ENCODE measurements at regions not wholly inside any gene's neighbourhood (a gene's known extent, or its start where the extent isn't known, plus 50 kb on each side); places are given as distances from the start of the nearest gene placed in this dataset.

DNA sequence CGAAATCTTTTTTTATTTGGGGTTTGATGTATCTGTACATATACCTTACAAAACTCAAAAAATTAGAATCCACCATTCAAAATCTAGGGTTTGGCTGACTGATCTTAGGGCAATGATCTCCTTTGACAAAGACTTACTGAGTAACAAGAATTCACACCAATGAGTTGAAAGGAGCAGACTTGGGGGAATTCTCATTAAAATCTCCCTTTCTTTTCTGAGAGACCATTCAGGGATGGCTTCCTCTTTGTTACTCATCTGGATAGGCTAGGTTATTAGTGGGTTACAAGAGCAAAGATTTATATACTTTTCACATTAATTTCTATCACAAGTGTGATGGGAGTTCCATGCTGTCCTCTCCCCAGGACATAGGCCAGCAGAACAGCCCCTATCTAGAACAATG, 661.0 kb downstream of the KCTD16 start:
- ATAC-seq, result no peak
- TF ChIP-seq SNAI2 (CRISPR knock-in tag; IDR thresholded peaks at IDR 0.05), result no peak
- no peak for TF ChIP-seq ZNF70 (CRISPR knock-in tag; IDR thresholded peaks at IDR 0.05)
- TF ChIP-seq OSR1 (CRISPR knock-in tag; IDR thresholded peaks at IDR 0.05), result no peak
- TF ChIP-seq ESRRG (CRISPR knock-in tag; IDR thresholded peaks at IDR 0.05), result no peak
- TF ChIP-seq PPARA (CRISPR knock-in tag; IDR thresholded peaks at IDR 0.05; ENCODE audit: borderline replicate concordance), result no peak
- no peak for TF ChIP-seq ZNF565 (CRISPR knock-in tag; conservative IDR thresholded peaks at IDR 0.05; ENCODE audit: low read depth)
- no peak for TF ChIP-seq ZFP30 (CRISPR knock-in tag; IDR thresholded peaks at IDR 0.05)
- TF ChIP-seq ISL1 (CRISPR knock-in tag; IDR thresholded peaks at IDR 0.05), result no peak

DNA sequence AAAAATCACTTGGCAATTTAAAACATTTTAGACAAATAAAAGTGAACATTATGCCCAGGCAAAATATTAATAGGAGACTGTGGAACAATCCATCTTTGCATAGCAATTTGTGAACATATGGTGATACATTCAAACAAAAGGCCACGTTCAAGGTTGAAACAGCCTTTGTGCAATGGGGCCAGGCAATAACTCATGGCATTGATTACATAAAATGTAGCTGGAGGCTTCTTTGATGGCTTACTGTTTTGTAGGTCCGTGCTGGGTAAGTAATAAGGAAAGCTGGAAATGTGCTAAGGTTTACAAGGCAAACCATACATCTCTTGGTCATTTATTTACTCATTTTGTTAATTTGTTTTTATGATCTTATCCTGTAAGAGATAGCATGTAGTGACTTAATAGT, 651.8 kb downstream of the KCTD16 start:
- no peak for TF ChIP-seq ZFP30 (CRISPR knock-in tag; IDR thresholded peaks at IDR 0.05)
- TF ChIP-seq PPARA (CRISPR knock-in tag; IDR thresholded peaks at IDR 0.05; ENCODE audit: borderline replicate concordance), result no peak
- TF ChIP-seq, protein P1, sequence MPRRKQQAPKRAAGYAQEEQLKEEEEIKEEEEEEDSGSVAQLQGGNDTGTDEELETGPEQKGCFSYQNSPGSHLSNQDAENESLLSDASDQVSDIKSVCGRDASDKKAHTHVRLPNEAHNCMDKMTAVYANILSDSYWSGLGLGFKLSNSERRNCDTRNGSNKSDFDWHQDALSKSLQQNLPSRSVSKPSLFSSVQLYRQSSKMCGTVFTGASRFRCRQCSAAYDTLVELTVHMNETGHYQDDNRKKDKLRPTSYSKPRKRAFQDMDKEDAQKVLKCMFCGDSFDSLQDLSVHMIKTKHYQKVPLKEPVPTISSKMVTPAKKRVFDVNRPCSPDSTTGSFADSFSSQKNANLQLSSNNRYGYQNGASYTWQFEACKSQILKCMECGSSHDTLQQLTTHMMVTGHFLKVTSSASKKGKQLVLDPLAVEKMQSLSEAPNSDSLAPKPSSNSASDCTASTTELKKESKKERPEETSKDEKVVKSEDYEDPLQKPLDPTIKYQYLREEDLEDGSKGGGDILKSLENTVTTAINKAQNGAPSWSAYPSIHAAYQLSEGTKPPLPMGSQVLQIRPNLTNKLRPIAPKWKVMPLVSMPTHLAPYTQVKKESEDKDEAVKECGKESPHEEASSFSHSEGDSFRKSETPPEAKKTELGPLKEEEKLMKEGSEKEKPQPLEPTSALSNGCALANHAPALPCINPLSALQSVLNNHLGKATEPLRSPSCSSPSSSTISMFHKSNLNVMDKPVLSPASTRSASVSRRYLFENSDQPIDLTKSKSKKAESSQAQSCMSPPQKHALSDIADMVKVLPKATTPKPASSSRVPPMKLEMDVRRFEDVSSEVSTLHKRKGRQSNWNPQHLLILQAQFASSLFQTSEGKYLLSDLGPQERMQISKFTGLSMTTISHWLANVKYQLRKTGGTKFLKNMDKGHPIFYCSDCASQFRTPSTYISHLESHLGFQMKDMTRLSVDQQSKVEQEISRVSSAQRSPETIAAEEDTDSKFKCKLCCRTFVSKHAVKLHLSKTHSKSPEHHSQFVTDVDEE (CRISPR knock-in tag; IDR thresholded peaks at IDR 0.05), result no peak
- no peak for TF ChIP-seq CSDC2 (CRISPR knock-in tag; IDR thresholded peaks at IDR 0.05)
- TF ChIP-seq GLIS3 (CRISPR knock-in tag; IDR thresholded peaks at IDR 0.05), result no peak
- TF ChIP-seq POU6F1 (CRISPR knock-in tag; IDR thresholded peaks at IDR 0.05; ENCODE audit: borderline replicate concordance, low read depth), result no peak
- TF ChIP-seq ZNF8 (CRISPR knock-in tag; IDR thresholded peaks at IDR 0.05), result no peak
- no peak for TF ChIP-seq ZNF70 (CRISPR knock-in tag; IDR thresholded peaks at IDR 0.05)
- TF ChIP-seq, protein P2, sequence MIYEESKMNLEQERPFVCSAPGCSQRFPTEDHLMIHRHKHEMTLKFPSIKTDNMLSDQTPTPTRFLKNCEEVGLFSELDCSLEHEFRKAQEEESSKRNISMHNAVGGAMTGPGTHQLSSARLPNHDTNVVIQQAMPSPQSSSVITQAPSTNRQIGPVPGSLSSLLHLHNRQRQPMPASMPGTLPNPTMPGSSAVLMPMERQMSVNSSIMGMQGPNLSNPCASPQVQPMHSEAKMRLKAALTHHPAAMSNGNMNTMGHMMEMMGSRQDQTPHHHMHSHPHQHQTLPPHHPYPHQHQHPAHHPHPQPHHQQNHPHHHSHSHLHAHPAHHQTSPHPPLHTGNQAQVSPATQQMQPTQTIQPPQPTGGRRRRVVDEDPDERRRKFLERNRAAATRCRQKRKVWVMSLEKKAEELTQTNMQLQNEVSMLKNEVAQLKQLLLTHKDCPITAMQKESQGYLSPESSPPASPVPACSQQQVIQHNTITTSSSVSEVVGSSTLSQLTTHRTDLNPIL (CRISPR knock-in tag; IDR thresholded peaks at IDR 0.05; ENCODE audit: low read depth), result no peak
- no peak for TF ChIP-seq TCF4 (CRISPR knock-in tag; IDR thresholded peaks at IDR 0.05; ENCODE audit: borderline replicate concordance)
- no peak for TF ChIP-seq ISL1 (CRISPR knock-in tag; IDR thresholded peaks at IDR 0.05)
- TF ChIP-seq PATZ1 (CRISPR knock-in tag; IDR thresholded peaks at IDR 0.05; ENCODE audit: borderline replicate concordance), result no peak
- no peak for TF ChIP-seq OSR1 (CRISPR knock-in tag; IDR thresholded peaks at IDR 0.05)
- TF ChIP-seq ZC3H10 (CRISPR knock-in tag; IDR thresholded peaks at IDR 0.05), result no peak
- TF ChIP-seq RARB (CRISPR knock-in tag; IDR thresholded peaks at IDR 0.05), result no peak
- no peak for TF ChIP-seq ESRRG (CRISPR knock-in tag; IDR thresholded peaks at IDR 0.05)
- TF ChIP-seq TOX (CRISPR knock-in tag; IDR thresholded peaks at IDR 0.05; ENCODE audit: borderline replicate concordance), result no peak
- no peak for ATAC-seq

GRCh38 chr5:144820278-144820677, 649.6 kb downstream of the KCTD16 start:
- no peak for TF ChIP-seq ISL1 (CRISPR knock-in tag; IDR thresholded peaks at IDR 0.05)

GRCh38 chr5:144815131-144815530, 644.5 kb downstream of the KCTD16 start:
- no peak for TF ChIP-seq ZC3H10 (CRISPR knock-in tag; IDR thresholded peaks at IDR 0.05)
- TF ChIP-seq, protein P2 (CRISPR knock-in tag; IDR thresholded peaks at IDR 0.05; ENCODE audit: low read depth), result no peak
- TF ChIP-seq ZNF70 (CRISPR knock-in tag; IDR thresholded peaks at IDR 0.05), result no peak
- TF ChIP-seq PATZ1 (CRISPR knock-in tag; IDR thresholded peaks at IDR 0.05; ENCODE audit: borderline replicate concordance), result no peak
- TF ChIP-seq TCF4 (CRISPR knock-in tag; IDR thresholded peaks at IDR 0.05; ENCODE audit: borderline replicate concordance), result no peak
- ATAC-seq, result no peak

More at GRCh38 chr5:144820278-144820677, 649.6 kb downstream of the KCTD16 start:
- no peak for ATAC-seq
